HepG2 (cell line): ENCODE measurements at regions not wholly inside any gene's neighbourhood (a gene's known extent, or its start where the extent isn't known, plus 50 kb on each side); places are given as distances from the start of the nearest gene placed in this dataset.

Source experiments
- CAMTA2 ChIP-seq: sonication (generic); formaldehyde crosslinking; IDR thresholded peaks from 2 replicates; pipeline ENCODE4 v1.4.0; 2020; ENCODE audit warnings: mild to moderate bottlenecking, missing genetic modification reagents, borderline replicate concordance
- CCAR2 ChIP-seq: fragments of 200-400 bp; formaldehyde crosslinking; optimal IDR thresholded peaks from 2 replicates; pipeline ENCODE3; 2018; ENCODE audit warnings: low read depth, mild to moderate bottlenecking, low read length, moderate library complexity
- KIAA2018 ChIP-seq: sonication (generic); formaldehyde crosslinking; IDR thresholded peaks from 2 replicates; pipeline ENCODE4 v1.5.0; 2020; ENCODE audit warnings: mild to moderate bottlenecking, missing genetic modification reagents, borderline replicate concordance
- MZF1 ChIP-seq: sonication (generic); formaldehyde crosslinking; IDR thresholded peaks from 2 replicates; pipeline ENCODE4 v1.8.1; 2023; ENCODE audit warnings: mild to moderate bottlenecking, missing genetic modification reagents, borderline replicate concordance
- NFKBIZ ChIP-seq: IDR thresholded peaks from 2 replicates; pipeline ENCODE4 v1.6.1; 2018; ENCODE audit warnings: missing genetic modification reagents, missing compliant biosample characterization
- NRL ChIP-seq: sonication (generic); formaldehyde crosslinking; IDR thresholded peaks from 2 replicates; pipeline ENCODE4 v1.5.0; 2020; ENCODE audit warnings: missing genetic modification reagents, mild to moderate bottlenecking, moderate library complexity, borderline replicate concordance
- RBM22 ChIP-seq: fragments of 200-400 bp; formaldehyde crosslinking; optimal IDR thresholded peaks from 2 replicates; pipeline ENCODE3; 2017; ENCODE audit warnings: mild to moderate bottlenecking, low read length, moderate library complexity
- RFX3 ChIP-seq: IDR thresholded peaks from 2 replicates; pipeline ENCODE4 v1.6.1; 2016; ENCODE audit warnings: missing biosample characterization, missing genetic modification reagents
- SIX4 ChIP-seq: sonication (generic); formaldehyde crosslinking; IDR thresholded peaks from 2 replicates; pipeline ENCODE4 v1.4.0; 2020; ENCODE audit warnings: missing genetic modification reagents
- SOX6 ChIP-seq, 2 experiments: fragments of 450-650 bp in 1 of 2; sonication (generic) in 1 of 2; formaldehyde crosslinking in 1 of 2; IDR thresholded peaks; 2 replicates each; pipeline versions ENCODE4 v1.4.0 to v1.6.1; 2017 to 2020; ENCODE audit warnings: antibody characterized with exemption in 1 of 2, mild to moderate bottlenecking in 1 of 2, missing genetic modification reagents in 1 of 2
- TEF ChIP-seq: sonication (generic); formaldehyde crosslinking; IDR thresholded peaks from 2 replicates; pipeline ENCODE4 v1.5.0; 2020; ENCODE audit warnings: missing genetic modification reagents
- ZBTB14 ChIP-seq: sonication (generic); formaldehyde crosslinking; IDR thresholded peaks from 2 replicates; pipeline ENCODE4 v1.4.0; 2020; ENCODE audit warnings: missing genetic modification reagents
- ZBTB42 ChIP-seq: sonication (generic); formaldehyde crosslinking; IDR thresholded peaks from 2 replicates; pipeline ENCODE4 v1.5.0; 2020; ENCODE audit warnings: mild to moderate bottlenecking, missing genetic modification reagents
- ZIK1 ChIP-seq: sonication (generic); formaldehyde crosslinking; IDR thresholded peaks from 2 replicates; pipeline ENCODE4 v1.5.0; 2020; ENCODE audit warnings: mild to moderate bottlenecking, low read depth, missing genetic modification reagents, borderline replicate concordance
- ZNF207 ChIP-seq: fragments of 450-650 bp; IDR thresholded peaks from 2 replicates; pipeline ENCODE4 v1.6.1; 2016; ENCODE audit warnings: antibody characterized with exemption, borderline replicate concordance
- ZNF354B ChIP-seq: sonication (generic); formaldehyde crosslinking; IDR thresholded peaks from 2 replicates; pipeline ENCODE4 v1.8.0; 2022; ENCODE audit warnings: mild to moderate bottlenecking, missing genetic modification reagents
- ZNF501 ChIP-seq: sonication (generic); formaldehyde crosslinking; IDR thresholded peaks from 2 replicates; pipeline ENCODE4 v1.5.1; 2020; ENCODE audit warnings: mild to moderate bottlenecking, moderate library complexity, missing genetic modification reagents
- ZNF547 ChIP-seq: sonication (generic); formaldehyde crosslinking; IDR thresholded peaks from 2 replicates; pipeline ENCODE4 v1.5.1; 2020; ENCODE audit warnings: mild to moderate bottlenecking, missing genetic modification reagents
- ZNF710 ChIP-seq: sonication (generic); formaldehyde crosslinking; IDR thresholded peaks from 2 replicates; pipeline ENCODE4 v1.5.0; 2020; ENCODE audit warnings: mild to moderate bottlenecking, missing genetic modification reagents, borderline replicate concordance

GRCh38 chr2:200077210-200077650, 121.8 kb downstream of the MAIP1 start (continued):
- TF ChIP-seq RFX3 (CRISPR knock-in tag) (no peak), KIAA2018 (CRISPR knock-in tag) (no peak), TEF (no peak), ZNF547 (no peak), ZBTB14 (no peak), ZBTB42 (CRISPR knock-in tag) (no peak), ZNF501 (CRISPR knock-in tag) (no peak), NFKBIZ (CRISPR knock-in tag) (no peak), CAMTA2 (CRISPR knock-in tag) (no peak), ZNF710 (CRISPR knock-in tag) (peak; percentile 68; the same call in 1 of the 2 replicates), SIX4 (peak; percentile 64), ZNF207 (no peak), ZNF354B (CRISPR knock-in tag) (no peak), ZIK1 (CRISPR knock-in tag) (no peak), MZF1 (CRISPR knock-in tag) (no peak), NRL (no peak), SOX6 (IDR thresholded peaks at IDR 0.05) (no peak), SOX6 (CRISPR knock-in tag; IDR thresholded peaks at IDR 0.05) (peak; percentile 77), CCAR2 (no peak), RBM22 (no peak)
